GM12878 (cell line): ENCODE measurements at regions not wholly inside any gene's neighbourhood (a gene's known extent, or its start where the extent isn't known, plus 50 kb on each side); places are given as distances from the start of the nearest gene placed in this dataset.

Source experiments
- ATAC-seq: fragments of 200-7000 bp; cut with Tn5 transposase; 3 replicates; pipeline ENCODE4 v1.9.1; 2020; ENCODE audit warnings: mild to moderate bottlenecking, moderate library complexity
- BruUV-seq: library from RNA; stranded (reverse); fragments of 400-500 nt; replicated peaks from 2 replicates; lab custom pipeline; 2021; lab: Mats Ljungman, UMichigan
- CTCF ChIA-PET: fragments of 300-600 bp; sonication (Branson Sonifier 250); formaldehyde crosslinking; extraction: SDS; loops from one replicate; lab custom pipeline; 2021; ENCODE audit warnings: inconsistent platforms; lab: Yijun Ruan, JAX
- POLR2A ChIA-PET: fragments of 350-600 bp; formaldehyde crosslinking; extraction: SDS; loops from one replicate; lab custom pipeline; 2021; ENCODE audit warnings: inconsistent platforms; lab: Charles Lee
- RAD21 ChIA-PET: fragments of 300-600 bp; sonication (Branson Sonifier 250); formaldehyde crosslinking; loops from one replicate; lab custom pipeline; 2023; ENCODE audit warnings: antibody characterized with exemption; ENCODE audit not compliant: unreplicated experiment; lab: Charles Lee
- SMC1A ChIA-PET: fragments of 300-600 bp; sonication (Branson Sonifier 250); formaldehyde crosslinking; loops from one replicate; lab custom pipeline; 2023; ENCODE audit not compliant: unreplicated experiment, uncharacterized antibody; lab: Charles Lee
- DNase-seq: peaks from one replicate; pipeline ENCODE4 v3.0.0-alpha.2; 2011; ENCODE audit warnings: low read depth, low spot score
- FAIRE-seq: peaks from 3 replicates; lab custom pipeline; 2011; peaks lifted over from hg19 to GRCh38; lab: Jason Lieb, UNC
- H2AFZ ChIP-seq: 2 replicates; pipeline ENCODE4 v1.6.0; 2011; ENCODE audit warnings: low read depth, low read length, control low read depth; ENCODE audit not compliant: control insufficient read depth
- H3K27ac ChIP-seq: 2 replicates; pipeline ENCODE4 v1.5.1; 2011; ENCODE audit warnings: control low read depth; ENCODE audit not compliant: control insufficient read depth, insufficient read depth
- H3K27me3 ChIP-seq, 2 experiments: replicated peaks in 1 of 2; 2 replicates each; pipeline versions ENCODE4 v1.6.0 to v1.6.1; 2011; ENCODE audit warnings: low read length in 1 of 2; ENCODE audit not compliant: control insufficient read depth in 2 of 2, insufficient read depth in 2 of 2
- H3K36me3 ChIP-seq, 2 experiments: 2 replicates each; pipeline ENCODE4 v1.5.1; 2011; ENCODE audit warnings: low read length in 1 of 2; ENCODE audit not compliant: control insufficient read depth in 2 of 2, insufficient read depth in 2 of 2
- H3K4me1 ChIP-seq: 2 replicates; pipeline ENCODE4 v1.6.1; 2011; ENCODE audit warnings: mild to moderate bottlenecking, low read length, moderate library complexity, mixed read lengths; ENCODE audit not compliant: control insufficient read depth, insufficient read depth
- H3K4me2 ChIP-seq: 2 replicates; pipeline ENCODE4 v1.6.0; 2011; ENCODE audit warnings: control low read depth; ENCODE audit not compliant: control insufficient read depth, insufficient read depth
- H3K4me3 ChIP-seq: fragments of 200-600 bp; sonication (generic); 2 replicates; pipeline ENCODE4 v1.5.1; 2016
- H3K79me2 ChIP-seq: 2 replicates; pipeline ENCODE4 v1.6.0; 2011; ENCODE audit warnings: low read length; ENCODE audit not compliant: control insufficient read depth, insufficient read depth
- H3K9ac ChIP-seq: 2 replicates; pipeline ENCODE4 v1.8.0; 2011; ENCODE audit warnings: low read length, control low read depth, mixed read lengths; ENCODE audit not compliant: control insufficient read depth, insufficient read depth
- H3K9me3 ChIP-seq: replicated peaks from 3 replicates; pipeline ENCODE4 v1.5.1; 2011; ENCODE audit warnings: mild to moderate bottlenecking, low read length; ENCODE audit not compliant: control insufficient read depth, insufficient read depth
- H4K20me1 ChIP-seq: 2 replicates; pipeline ENCODE4 v1.6.0; 2011; ENCODE audit not compliant: control insufficient read depth, insufficient read depth
- E2F4 ChIP-seq: IDR thresholded peaks from 2 replicates; pipeline ENCODE4 v1.6.1; 2012; ENCODE audit warnings: low read depth, low read length, improper control_type of control experiment
- HCFC1 ChIP-seq: fragments of 150-350 bp; IDR thresholded peaks from 2 replicates; pipeline ENCODE4 v1.6.1; 2014; ENCODE audit warnings: low read length
- MYB ChIP-seq: fragments of 150-350 bp; IDR thresholded peaks from 2 replicates; pipeline ENCODE4 v1.6.1; 2014; ENCODE audit warnings: mild to moderate bottlenecking, low read depth, low read length, borderline replicate concordance
- POU2F2 ChIP-seq: IDR thresholded peaks from 3 replicates; pipeline ENCODE4 v1.6.1; 2011; ENCODE audit warnings: low read depth, mild to moderate bottlenecking, low read length, borderline replicate concordance
- SUZ12 ChIP-seq: fragments of 200-600 bp; sonication (generic); IDR thresholded peaks from one replicate; pipeline ENCODE4 v1.6.1; 2018; ENCODE audit warnings: antibody characterized with exemption, mild to moderate bottlenecking; ENCODE audit not compliant: unreplicated experiment
- TCF7 ChIP-seq: IDR thresholded peaks from 2 replicates; pipeline ENCODE4 v1.6.1; 2014; ENCODE audit warnings: antibody characterized with exemption, borderline replicate concordance
- WRNIP1 ChIP-seq: IDR thresholded peaks from 2 replicates; pipeline ENCODE4 v1.6.1; 2011; ENCODE audit warnings: low read depth, low read length, improper control_type of control experiment, borderline replicate concordance
- ZBTB33 ChIP-seq: fragments of 450-650 bp; IDR thresholded peaks from 2 replicates; pipeline ENCODE4 v1.6.1; 2017; ENCODE audit warnings: mild to moderate bottlenecking
- WGBS: methylation state at CpG from one replicate; pipeline ENCODE4 v1.1.6; 2016; ENCODE audit warnings: low lambda C conversion rate; ENCODE audit not compliant: insufficient replicate concordance, insufficient coverage; ENCODE audit errors: missing lambda C conversion rate; 5-methylcytosine and 5-hydroxymethylcytosine counted together
- in situ Hi-C: fragments of 300-500 bp; cut with MboI; formaldehyde crosslinking; loops from 9 replicates; pipeline ENCODE4 v1.14.3; 2018; ENCODE audit warnings: mixed read lengths
- intact Hi-C: fragments of 100-400 bp; cut with micrococcal nuclease; formaldehyde crosslinking; loops from one replicate; pipeline ENCODE4 v1.14.2; 2022; ENCODE audit not compliant: unreplicated experiment

GRCh38 chr6:119952696-119953095 lies 603.1 kb upstream of the MAN1A1 start:
- Histone ChIP-seq H3K27me3 (no peaks in the 10 kb centered on the region), H3K4me2 (no peak overlapping the region), H3K9ac (no peak overlapping the region), H3K36me3 (no peaks in the 10 kb centered on the region), H4K20me1 (no peaks in the 10 kb centered on the region), H3K4me3 (no peak overlapping the region), H3K79me2 (no peaks in the 10 kb centered on the region)
- CTCF ChIA-PET, result no interaction called here
- POLR2A ChIA-PET, result no interaction called here
- BruUV-seq, result no TSS peak
- RAD21 ChIA-PET, result no interaction called here
- no peak for TF ChIP-seq SUZ12
- TF ChIP-seq TCF7, result no peak
- TF ChIP-seq, all 136 proteins: peak for 0
- in situ Hi-C loops, result no loop called here
- ATAC-seq (no peak), DNase-seq (no peak), FAIRE-seq (no peak)
- intact Hi-C loops, result no loop called here
- no peaks in the 10 kb centered on the region for H3K4me1 ChIP-seq
- H2AFZ ChIP-seq, result no peak overlapping the region
- H3K9me3 ChIP-seq, result no peaks in the 10 kb centered on the region
- WGBS, result 33% methylated on average over 3 of the region's 3 CpGs
- no peak overlapping the region for H3K27ac ChIP-seq
- SMC1A ChIA-PET, result no interaction called here

GRCh38 chr6:119950681-119951080 lies 601.1 kb upstream of the MAN1A1 start:
- no peak for TF ChIP-seq WRNIP1
- TF ChIP-seq HCFC1, result no peak
- no peak for TF ChIP-seq MYB
- TF ChIP-seq E2F4, result no peak
- TF ChIP-seq ZBTB33, result no peak
- TF ChIP-seq POU2F2, result no peak
- TF ChIP-seq, all 136 proteins: peak for 0
- DNase-seq, result no peak
- SMC1A ChIA-PET, result no interaction called here
- FAIRE-seq, result no peak
- no peak for ATAC-seq
- RAD21 ChIA-PET, result no interaction called here
- H3K4me1 ChIP-seq, result no peaks in the 10 kb centered on the region
- no peaks in the 10 kb centered on the region for H3K9me3 ChIP-seq
- no peaks in the 10 kb centered on the region for H4K20me1 ChIP-seq
- CTCF ChIA-PET, result interaction anchor here (0.8 kb wide), 1 partner anchor 16 kb away, joined by 3 read pairs; no protein-coding TSS in a partner anchor
- H3K4me2 ChIP-seq, result no peak overlapping the region
- intact Hi-C loops, result no loop called here
- no peak overlapping the region for H2AFZ ChIP-seq
- no peaks in the 10 kb centered on the region for H3K27me3 ChIP-seq
- H3K9ac ChIP-seq, result no peak overlapping the region
- POLR2A ChIA-PET, result no interaction called here
- no peak overlapping the region for H3K4me3 ChIP-seq
- in situ Hi-C loops, result no loop called here
- no TSS peak for BruUV-seq
- H3K27ac ChIP-seq, result no peak overlapping the region
- no peaks in the 10 kb centered on the region for H3K36me3 ChIP-seq
- H3K79me2 ChIP-seq, result no peaks in the 10 kb centered on the region
